ENCODE measurements at regions not wholly inside any gene's neighbourhood (a gene's known extent, or its start where the extent isn't known, plus 50 kb on each side); places are given as distances from the start of the nearest gene placed in this dataset.

- no peak for TF ChIP-seq POLR2AphosphoS5 (IDR thresholded peaks at IDR 0.05)
- no peak for TF ChIP-seq CTCF (IDR thresholded peaks at IDR 0.05)
Measured at GRCh38 chr6:164078532-164079274, 664.2 kb downstream of the QKI start.
